Stimulated activated CD8-positive, alpha-beta memory T cell treated with anti-CD3 and anti-CD28 coated beads, Interleukin-15, amount 100 ng/mL, for 24 hours (primary cell): ENCODE measurements at regions not wholly inside any gene's neighbourhood (a gene's known extent, or its start where the extent isn't known, plus 50 kb on each side); places are given as distances from the start of the nearest gene placed in this dataset.
"Not testable (repeated sequence)": the region's sequence is repeated elsewhere in the genome, so short reads cannot be mapped to it uniquely, and the experiment has no call there.

Source experiments
- DNase-seq: peaks from one replicate; pipeline ENCODE4 v3.0.0-alpha.2; 2020; ENCODE audit warnings: low read depth

DNA sequence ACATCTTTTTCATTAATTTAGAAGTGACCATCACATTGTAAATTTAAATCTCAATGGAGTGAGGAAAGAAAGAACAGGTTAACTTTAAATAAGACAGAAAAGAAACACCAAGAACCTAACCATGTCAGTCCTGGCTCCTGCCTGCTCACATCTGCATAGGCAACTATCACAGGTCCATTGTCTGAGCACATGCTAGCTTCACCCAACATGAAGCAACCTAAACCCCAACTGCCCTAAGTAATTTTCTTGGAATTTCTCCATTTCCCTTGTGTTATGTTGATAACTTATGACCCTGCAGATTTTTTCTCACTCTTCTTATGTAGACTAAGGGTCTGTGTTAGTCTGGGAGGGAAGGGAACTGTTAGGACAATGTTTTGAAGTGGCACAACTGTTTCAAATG is 2205.8 kb upstream of the ACO1 start:
- DNase-seq, result no peak

- no peak for DNase-seq
Observed at GRCh38 chr9:30193421-30193820, 2191.0 kb upstream of the ACO1 start.

DNA sequence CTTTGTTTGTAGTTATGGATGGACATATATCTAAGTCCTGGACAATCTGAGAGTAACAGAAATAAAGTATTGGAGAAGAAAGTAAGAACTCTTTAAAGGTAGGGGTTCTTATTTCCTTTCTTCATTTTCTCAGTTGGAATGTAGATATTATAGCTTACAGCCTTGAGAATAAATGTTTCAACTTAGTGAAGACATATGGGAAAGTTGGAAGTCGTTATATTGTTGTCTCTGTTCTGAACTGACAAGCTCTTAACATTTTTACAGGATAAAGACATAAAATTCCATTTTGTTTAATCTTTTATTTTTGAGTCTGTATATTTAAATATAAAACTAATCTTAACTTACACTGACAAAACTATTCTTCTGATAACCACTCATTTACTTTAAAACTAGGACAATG is 2187.5 kb upstream of the ACO1 start:
- DNase-seq, result no peak

DNA sequence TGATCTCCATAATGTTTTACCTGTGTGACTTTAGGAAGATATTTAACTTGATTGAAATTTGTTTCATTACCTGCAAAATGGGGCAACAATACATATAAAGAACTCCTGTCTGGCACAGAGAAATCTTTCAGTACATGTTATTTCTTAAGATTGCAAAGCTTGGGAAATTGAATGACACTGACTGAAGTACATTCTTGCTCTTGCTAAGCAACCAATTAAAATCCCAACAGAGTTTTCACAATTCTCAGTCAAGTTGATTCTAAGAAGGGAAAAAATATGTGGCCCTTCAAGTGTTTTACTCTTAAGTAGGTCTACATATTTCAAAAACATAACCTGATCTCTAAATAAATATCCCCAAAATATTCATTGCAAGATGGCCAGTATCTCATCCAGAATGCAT is 2187.0 kb upstream of the ACO1 start:
- DNase-seq, result no peak

- no peak for DNase-seq
Observed at GRCh38 chr9:30197954-30198353, 2186.5 kb upstream of the ACO1 start.

DNA sequence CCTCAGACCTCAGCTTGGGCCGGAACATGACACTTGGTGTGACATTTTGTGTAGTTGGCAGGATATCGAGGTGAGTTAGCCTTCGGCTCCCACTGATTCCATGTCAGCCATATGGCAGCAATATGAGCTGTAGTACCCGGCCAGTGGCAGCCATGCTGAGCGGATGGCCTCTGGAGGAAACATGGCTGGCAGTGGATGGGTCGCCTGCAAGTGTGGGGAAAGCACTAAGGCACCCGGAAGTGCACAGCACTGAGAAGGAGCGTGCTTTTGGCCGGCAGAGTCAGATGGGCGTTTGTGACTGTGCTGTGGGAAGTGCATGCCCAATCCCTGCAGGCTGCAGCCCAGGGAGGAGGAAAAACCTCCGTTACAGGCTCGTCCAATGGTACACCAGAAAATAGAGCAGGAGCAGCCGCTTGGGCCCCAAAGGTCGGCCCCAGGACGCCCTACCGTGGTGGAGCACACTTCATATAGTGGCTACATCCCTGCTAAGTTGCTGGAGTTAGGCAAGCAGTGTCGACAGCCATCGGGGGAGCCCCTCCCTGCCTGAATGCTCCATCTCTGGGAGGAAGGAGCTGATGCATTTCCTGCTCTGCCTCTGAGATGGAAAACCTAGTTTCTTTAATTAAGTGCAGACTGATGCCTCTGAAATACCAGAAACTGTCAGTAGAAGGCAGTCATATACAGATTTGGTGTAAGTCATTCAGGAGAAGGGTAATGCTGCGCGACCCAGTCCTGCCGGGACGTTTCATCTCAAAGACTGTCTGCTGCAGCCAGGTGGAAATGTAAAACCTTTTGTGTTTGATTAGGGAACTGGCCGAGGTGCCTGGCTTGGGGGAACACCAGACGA is 2185.8 kb upstream of the ACO1 start:
- no peak for DNase-seq

- DNase-seq, result no peak
Observed at GRCh38 chr9:30201024-30201423, 2183.4 kb upstream of the ACO1 start.

- DNase-seq, result no peak
Observed at GRCh38 chr9:30235068-30235467, 2149.4 kb upstream of the ACO1 start.

DNA sequence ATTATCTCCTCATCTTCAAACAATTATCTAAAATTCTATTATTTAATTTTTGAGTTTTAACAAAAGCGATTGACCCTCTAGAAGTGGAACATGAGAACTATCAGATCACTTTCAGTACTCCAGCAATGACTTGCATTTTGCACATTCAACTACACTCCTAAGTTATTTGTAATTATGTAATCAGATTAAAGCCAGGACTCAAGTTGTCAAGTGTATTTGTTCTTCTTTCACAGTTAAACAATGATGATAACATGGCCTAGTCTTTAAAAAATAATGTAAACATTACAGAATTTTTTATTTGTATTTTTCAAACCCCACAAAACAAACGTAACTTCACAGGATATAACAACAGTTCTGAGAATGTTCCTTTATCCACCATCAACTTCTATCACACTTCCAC is 2148.9 kb upstream of the ACO1 start:
- DNase-seq, result no peak

GRCh38 chr9:30239878-30240277 is 2144.6 kb upstream of the ACO1 start:
- no peak for DNase-seq

- DNase-seq, result no peak
Observed at GRCh38 chr9:30243467-30243866, 2141.0 kb upstream of the ACO1 start.

DNA sequence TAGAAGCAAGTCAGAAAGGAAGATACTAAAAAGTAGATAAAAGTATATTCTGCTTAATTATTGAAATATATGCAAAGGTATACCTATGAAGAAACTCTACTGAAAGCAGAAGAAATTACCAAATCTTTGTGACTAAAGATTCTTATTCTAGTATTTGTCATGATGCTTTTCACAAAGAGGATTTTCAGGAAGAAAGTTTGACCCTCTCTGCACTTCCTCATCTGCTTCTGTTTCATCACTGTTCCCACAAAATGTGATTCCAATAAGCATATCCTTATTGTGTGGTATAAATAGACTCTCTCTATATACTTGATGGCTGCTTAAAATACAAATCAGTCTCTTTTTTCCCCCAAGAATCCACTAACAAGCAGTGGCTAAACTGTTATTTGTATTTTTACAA is 2139.6 kb upstream of the ACO1 start:
- DNase-seq, result no peak

DNA sequence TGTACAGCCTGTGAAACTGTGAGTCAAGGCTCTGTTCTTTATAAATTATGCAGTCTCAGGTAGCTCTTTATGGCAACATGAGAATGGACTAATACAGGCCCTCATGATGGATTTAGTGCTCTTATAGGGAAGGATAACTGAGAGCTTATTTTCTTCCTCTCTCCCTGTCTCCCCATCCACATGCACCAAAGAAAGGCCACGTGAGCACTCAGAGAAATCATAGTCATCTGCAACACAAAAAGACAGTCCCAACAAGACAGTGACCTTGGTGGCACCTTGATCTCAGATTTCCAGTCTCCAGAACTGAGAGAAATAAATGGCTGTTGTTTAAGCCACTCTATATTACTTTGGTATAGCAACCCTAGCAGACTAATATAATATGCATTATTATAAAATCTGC is 2133.6 kb upstream of the ACO1 start:
- DNase-seq, result no peak

GRCh38 chr9:30258094-30258493 is 2126.3 kb upstream of the ACO1 start:
- DNase-seq, result no peak

GRCh38 chr9:30280229-30280900 is 2104.1 kb upstream of the ACO1 start:
- no peak for DNase-seq

- no peak for DNase-seq
Observed at GRCh38 chr9:30289435-30289834, 2095.0 kb upstream of the ACO1 start.

GRCh38 chr9:30292026-30292425 is 2092.4 kb upstream of the ACO1 start:
- not testable (repeated sequence) for DNase-seq

- DNase-seq, result no peak
Observed at GRCh38 chr9:30293231-30293630, 2091.2 kb upstream of the ACO1 start.

DNA sequence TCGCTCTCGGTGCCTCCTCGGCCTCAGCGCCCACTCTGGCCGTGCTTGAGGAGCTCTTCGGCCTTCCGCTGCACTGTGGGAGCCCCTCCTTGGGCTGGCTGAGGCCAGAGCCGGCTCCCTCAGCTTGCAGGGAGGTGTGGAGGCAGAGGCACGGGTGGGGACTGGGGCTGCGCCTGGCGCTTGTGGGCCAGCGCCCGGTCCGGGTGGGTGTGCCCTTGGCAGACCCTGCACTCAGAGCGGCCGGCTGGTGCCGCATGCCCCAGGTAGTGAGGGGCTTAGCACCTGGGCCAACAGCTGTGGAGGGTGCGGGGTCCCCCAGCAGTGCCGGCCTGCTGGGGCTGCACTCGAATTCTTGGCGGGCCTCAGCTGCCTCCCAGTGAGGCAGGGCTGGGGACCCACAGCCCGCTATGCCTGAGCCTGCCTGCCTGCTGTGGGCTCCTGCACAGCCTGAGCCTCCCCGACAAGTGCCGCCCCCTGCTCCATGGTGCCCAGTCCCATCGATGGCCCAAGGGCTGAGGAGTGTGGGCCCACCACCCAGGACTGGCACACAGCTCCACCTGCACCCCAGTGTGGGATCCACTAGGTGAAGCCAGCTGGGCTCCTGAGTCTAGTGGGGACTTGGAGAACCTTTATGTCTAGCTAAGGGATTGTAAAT is 2085.2 kb upstream of the ACO1 start:
- DNase-seq, result no peak

DNA sequence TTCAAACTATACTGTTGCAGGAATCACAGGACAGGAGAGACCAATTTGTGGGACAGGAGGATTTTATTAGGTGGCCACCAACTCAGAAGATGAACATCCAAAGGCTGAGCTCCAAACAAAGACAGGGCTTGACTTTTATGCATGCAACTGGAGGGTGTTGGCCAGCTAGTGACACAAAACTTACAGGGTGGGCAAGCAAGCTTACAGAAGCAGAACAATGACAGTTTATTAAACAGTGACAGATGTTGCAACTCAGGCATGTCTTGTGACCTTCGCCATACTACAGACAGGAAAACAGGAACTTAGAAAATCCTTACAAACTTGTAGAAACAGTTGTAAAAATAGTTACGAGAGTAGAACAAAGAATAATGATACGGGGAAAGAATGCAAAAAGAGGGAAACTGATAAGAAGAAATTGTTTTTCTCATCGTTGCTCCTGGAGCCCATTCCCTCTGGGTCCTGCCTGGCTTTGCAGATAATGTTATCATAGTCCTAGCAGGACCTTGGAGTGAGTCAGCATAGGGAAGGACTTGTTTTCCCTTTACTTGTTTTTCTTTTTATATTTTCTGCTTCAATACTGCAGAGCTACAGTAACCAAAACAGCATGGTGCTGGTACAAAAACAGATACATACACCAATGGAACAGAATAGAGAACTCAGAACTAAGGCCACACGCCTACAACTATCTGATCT is 2083.0 kb upstream of the ACO1 start:
- no peak for DNase-seq

DNA sequence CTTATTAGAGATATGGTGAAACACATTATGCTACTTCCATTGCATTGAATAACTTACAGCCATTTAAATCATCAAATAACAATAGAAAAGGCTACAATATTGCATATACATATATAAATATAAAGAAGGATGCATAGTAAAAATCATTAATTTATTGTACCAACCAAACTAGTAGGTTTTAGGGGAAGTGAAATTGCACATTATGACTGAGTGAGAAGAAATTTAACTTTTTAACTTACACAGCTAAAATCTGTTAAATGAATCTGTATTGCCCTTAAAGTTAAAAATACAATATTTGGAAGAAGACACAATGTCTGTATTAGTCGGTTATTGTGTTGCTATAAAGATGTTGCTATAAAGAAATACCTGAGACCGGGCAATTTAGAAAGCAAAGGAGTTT is 2073.7 kb upstream of the ACO1 start:
- DNase-seq, result no peak

- DNase-seq, result no peak
Observed at GRCh38 chr9:30329431-30329830, 2055.0 kb upstream of the ACO1 start.

DNA sequence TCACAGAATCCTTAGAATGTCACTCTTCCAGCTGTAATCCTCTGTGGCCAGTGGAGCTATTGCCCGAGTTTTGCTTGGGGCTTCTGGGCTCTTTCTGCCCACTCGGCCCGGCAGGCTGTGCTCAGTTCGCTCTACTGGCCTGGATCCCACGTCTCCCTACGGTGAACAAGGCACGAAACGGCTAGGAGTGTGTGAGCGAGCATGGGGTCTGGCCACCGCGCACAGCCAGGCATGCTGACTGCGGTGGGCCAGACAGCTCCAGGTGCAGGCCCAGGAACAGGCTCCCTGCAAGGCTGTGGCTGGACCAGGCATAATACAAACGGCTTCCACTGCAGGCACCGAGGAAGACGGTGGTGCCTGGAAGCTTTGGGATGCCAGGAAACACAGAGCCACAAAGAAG is 2035.5 kb upstream of the ACO1 start:
- no peak for DNase-seq
